22Rv1 (cell line): ENCODE measurements at regions not wholly inside any gene's neighbourhood (a gene's known extent, or its start where the extent isn't known, plus 50 kb on each side); places are given as distances from the start of the nearest gene placed in this dataset.

Experiments used
- ZFX ChIP-seq: fragments of 450-650 bp; IDR thresholded peaks from 2 replicates; pipeline ENCODE4 v1.6.1; 2017; ENCODE audit warnings: antibody characterized with exemption, borderline replicate concordance
- TF ChIP-seq, protein P1 (sequence below): fragments of 450-650 bp; IDR thresholded peaks from 2 replicates; pipeline ENCODE4 v1.5.1; 2017; ENCODE audit warnings: mild to moderate bottlenecking

DNA sequence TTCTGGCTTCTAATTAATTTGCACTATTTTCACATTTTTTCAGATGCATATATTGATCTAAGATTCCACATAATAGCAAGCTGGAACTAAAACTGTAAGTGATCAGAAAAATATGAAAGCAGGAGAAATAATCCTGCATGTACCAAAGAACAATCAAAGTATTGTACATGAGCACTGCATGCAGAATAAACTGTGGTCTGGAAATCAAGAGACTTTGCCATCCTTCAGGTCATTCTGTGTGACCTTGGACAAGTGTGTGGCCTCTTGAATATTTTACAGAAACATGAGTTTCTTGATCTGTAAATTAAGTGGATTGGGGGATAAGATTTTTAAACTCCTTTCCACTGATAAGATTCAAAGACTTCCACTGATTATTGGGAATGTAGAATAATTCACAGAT, 99.2 kb upstream of the GNAQ start:
- TF ChIP-seq, protein P1, sequence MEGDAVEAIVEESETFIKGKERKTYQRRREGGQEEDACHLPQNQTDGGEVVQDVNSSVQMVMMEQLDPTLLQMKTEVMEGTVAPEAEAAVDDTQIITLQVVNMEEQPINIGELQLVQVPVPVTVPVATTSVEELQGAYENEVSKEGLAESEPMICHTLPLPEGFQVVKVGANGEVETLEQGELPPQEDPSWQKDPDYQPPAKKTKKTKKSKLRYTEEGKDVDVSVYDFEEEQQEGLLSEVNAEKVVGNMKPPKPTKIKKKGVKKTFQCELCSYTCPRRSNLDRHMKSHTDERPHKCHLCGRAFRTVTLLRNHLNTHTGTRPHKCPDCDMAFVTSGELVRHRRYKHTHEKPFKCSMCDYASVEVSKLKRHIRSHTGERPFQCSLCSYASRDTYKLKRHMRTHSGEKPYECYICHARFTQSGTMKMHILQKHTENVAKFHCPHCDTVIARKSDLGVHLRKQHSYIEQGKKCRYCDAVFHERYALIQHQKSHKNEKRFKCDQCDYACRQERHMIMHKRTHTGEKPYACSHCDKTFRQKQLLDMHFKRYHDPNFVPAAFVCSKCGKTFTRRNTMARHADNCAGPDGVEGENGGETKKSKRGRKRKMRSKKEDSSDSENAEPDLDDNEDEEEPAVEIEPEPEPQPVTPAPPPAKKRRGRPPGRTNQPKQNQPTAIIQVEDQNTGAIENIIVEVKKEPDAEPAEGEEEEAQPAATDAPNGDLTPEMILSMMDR = no peak
- TF ChIP-seq ZFX = no peak
